GM21723 (cell line): ENCODE measurements at regions not wholly inside any gene's neighbourhood (a gene's known extent, or its start where the extent isn't known, plus 50 kb on each side); places are given as distances from the start of the nearest gene placed in this dataset.

Experiments used
- ATAC-seq: cut with Tn5 transposase; IDR thresholded peaks from one replicate; pipeline ENCODE4 v1.9.1; 2021; ENCODE audit warnings: mild to moderate bottlenecking, moderate library complexity; ENCODE audit not compliant: unreplicated experiment

DNA sequence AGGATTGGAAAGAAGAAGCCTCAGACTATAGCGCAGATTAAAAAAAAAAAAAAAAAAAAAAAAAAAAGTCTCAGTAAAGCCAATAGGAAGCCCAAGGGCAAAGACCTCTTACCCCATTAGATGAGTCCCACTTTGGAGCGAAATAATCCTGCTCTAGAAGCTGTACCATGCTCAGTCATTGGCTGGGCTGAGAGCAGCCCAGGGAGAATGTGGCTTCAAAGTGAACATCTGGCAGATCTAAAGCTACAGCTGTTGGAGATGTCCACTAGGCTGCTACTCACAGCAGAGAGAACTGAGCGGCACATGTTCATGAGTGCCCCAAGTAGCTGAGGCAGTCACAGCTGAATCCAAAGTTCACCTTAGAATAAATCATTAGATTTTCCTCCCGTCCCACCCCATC is 560.9 kb downstream of the MED13L start:
- no peak for ATAC-seq

DNA sequence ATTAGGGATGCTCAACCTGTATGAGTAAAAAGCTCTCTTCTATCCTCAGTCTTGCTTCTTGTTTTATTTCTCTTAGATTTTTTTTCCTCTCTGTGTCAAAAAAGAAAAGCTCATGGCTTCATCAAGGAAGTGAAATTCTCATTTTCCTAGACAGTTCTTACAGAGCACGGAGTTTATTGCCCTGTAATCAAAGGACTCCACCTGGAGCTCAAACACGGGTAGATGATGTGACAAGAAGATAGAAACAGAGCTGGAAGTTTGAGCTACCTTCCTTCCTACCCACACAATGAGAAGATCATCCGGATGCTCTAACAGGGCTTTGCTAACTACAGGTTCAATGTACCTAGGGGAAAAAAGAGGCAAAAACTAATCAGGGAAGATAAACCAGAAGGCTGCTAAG is 564.8 kb downstream of the MED13L start:
- ATAC-seq = no peak

DNA sequence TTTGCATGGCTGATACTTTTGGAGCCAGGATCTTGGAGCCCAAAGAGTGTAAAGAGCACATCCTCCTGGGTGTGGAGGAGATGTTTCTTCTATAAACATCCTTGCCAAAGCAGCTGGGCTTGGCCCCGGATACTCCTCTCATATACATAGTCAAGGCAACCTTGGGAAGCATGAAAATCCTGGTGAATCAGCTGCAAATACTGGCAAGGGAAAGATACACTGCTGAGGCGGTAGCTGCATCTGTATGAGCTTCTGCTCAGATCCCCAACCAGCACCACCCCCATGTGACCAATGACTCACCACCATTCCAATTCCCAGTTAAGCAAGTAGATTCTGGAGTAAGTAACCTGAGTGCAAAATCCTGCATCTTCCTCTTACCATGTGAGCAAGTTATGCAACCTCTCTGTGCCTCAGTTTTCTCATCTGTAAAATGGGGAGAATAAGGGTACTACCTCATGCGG is 567.4 kb downstream of the MED13L start:
- no peak for ATAC-seq

DNA sequence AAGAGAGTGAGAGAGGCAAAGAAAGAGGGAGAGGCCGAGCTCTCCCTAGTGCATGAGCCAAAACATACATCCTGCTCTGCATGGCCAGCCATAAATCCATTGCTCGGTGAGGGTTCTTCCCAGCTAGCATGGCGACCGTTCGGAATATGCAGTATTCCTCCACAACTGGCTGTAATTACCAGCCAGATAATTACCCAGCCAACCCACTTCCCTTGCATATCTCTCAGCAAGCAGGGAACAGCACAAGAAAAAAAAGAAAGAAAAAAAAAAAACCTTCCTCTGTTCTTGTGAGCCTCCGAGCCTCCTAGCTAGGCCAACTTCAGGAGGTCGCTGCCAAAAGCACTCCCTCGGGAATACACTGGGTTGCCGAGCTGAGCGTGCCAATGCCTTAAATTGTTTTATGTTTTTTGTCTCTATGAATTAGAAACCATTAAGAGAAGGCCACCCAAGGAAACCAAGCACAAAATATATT is 567.9 kb downstream of the MED13L start:
- ATAC-seq = no peak

DNA sequence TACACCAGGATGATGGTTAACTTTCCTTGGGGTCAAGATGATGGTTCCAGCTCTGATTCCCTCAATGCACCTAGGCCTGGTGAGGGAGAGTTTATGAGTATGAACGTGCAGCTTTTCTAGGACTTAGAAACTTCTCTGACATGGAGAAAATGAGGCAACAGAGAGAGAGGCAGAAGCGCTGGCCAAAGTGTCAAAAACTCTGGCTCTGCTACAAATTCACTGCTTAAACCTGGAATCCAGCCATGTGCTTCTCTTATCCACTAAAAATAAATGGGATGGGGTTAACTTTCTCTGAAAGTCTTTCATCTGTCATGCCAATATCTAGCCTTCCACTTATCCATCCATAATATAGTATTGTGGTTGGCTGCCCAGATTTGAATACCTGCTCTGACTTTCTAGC is 568.7 kb downstream of the MED13L start:
- no peak for ATAC-seq

DNA sequence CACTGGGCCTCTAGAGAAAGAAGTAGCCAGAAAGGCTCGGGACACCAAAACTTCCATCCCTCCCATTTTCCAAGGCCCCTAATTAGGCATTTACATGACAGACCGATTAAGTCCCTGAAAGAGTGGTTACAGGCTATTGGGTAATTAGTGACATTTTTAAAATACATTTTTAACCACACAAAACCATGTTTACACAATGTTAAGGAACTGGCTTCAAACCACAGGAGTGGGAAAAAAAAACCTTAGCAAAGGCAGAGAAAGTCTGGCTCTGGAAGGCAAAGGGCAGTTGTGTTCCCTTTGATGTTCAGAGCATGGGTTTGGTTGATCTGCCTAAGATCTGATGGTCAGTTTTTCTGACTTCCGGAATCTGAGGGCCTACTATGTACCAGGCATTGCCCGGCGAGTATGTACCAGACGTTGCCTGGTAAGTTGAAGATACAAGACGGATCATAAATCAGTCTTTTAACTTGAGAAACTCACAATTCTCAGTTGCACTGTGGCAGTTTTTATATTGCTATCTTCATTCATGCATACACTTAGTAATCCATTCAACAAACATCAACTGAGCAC is 576.5 kb downstream of the MED13L start:
- no peak for ATAC-seq

DNA sequence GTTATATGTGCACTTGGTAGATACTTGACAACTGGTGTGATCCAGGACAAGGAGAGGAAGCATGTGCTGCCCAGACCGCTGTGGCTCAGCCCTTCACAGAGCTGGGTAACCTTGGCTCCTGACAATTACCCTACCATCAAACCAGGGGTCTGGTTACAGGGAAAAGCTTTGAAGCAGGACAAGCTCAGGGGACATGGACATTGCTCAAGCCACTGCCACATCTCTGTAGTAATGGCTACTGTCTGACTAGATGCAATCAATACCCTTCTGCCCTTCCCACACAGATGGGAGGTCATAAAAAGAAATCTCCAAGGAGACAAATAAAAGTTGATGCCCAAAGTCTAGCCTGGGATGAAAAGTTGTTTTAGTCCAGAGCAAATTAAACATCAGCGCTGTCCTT is 577.4 kb downstream of the MED13L start:
- ATAC-seq = no peak

DNA sequence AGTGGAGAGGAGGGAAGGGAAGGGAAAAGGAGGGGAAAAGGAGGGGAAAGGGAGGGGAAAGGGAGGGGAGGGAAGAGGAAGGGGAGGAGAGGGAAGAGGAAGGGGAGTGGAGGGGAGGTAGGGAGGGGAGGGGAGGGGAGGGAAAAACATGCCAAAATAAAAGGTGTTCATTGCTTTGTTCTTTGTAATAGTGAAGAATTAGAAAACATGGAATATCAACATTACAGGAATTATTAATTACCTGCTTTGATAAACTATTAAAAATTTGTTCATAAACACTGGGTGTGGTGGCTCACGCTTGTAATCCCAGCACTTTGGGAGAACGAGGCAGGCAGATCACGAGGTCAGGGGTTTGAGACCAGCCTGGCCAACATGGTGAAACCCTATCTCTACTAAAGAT is 579.2 kb downstream of the MED13L start:
- ATAC-seq = no peak

DNA sequence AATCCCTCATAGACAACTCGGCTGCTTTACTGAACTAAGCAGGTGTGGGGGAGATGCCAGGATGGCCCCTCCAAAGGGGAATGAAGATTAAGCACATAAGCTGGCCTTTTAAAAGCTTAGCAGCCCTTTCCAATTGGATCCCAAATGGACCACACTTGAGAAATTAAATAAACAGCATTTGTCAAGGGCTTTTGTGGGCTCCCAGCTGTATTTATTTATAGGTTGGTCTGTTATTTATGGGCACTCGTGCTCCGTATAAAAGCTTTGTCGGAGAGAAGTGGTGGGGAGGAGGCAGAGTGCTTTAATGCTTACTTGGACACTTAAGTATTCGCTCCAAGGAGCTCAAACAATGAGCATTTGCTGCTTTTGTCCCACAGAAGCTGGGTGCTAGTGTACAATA is 580.2 kb downstream of the MED13L start:
- no peak for ATAC-seq

DNA sequence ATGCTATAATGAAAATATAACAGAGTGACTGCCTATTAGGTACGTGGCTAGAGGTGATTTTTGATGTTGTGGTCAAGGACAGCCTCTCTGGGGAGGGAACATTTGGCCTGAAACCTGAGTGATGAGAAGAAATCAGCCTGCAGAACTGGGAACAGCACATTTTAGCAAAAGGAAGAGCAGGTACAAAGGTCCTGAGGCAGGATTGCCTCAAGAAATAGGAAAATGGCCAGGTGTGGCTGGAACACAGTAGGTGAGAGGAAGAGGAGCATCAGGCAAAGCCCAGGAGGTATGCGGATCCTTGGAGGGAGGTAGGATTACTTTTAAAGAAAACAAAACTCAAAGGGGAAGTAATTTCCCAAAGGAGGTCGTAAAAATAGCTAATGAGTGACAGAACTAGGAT is 582.9 kb downstream of the MED13L start:
- no peak for ATAC-seq

DNA sequence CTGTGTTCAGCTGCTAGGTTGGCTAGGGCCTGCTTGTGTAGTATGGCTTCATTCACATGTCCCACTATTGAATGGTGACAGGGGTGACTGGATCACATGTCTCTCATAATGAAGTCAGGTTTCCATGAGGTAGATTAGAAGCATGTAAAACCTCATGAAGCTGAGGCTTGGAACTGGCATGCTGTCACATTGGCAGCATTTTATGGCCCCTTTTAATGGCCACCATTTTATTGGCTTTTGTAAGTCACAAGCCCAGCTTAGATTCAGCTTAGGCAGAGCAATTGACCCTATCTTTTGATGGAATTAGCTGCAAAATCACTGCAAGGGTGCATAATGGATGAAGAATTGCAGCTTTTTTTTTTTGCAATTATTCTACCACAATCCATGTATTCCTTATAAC is 583.5 kb downstream of the MED13L start:
- no peak for ATAC-seq

DNA sequence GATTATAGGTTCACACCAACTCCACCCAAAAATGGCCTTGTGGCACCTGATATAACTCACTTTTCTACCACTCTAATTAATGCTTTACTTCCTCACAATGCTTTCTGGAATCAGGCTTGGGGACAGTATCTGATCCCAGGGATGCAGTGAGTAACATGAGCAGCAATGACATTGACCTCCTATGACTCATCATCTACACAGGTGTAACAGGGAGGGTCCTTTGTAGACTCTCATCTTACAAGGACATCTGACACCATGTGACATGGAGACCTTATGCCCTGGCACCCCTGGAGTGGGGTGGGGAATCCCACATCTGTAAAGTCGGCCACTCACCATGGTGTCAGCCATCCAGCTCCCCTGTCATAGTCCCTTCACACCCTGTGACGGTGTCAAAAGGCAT is 586.4 kb downstream of the MED13L start:
- ATAC-seq = no peak

DNA sequence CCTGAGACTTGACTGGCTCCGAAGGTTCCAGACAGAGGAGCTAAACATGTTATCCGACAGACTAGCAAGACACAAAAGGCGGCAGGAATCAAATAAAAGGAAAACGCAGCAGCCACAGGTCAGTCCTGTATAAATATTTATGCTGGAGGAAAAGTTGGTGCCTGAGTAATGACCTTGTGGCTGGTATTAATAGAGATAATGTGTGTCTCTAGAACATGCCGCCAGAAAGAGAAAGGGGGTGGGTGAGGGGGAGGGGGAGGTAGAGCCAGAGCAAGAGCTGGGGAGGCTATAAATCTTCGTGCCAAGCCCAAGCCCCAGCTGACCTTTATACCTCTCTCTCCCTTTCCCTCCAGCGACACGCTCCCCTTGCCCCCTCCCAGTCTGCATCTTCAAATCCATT is 590.4 kb downstream of the MED13L start:
- no peak for ATAC-seq

DNA sequence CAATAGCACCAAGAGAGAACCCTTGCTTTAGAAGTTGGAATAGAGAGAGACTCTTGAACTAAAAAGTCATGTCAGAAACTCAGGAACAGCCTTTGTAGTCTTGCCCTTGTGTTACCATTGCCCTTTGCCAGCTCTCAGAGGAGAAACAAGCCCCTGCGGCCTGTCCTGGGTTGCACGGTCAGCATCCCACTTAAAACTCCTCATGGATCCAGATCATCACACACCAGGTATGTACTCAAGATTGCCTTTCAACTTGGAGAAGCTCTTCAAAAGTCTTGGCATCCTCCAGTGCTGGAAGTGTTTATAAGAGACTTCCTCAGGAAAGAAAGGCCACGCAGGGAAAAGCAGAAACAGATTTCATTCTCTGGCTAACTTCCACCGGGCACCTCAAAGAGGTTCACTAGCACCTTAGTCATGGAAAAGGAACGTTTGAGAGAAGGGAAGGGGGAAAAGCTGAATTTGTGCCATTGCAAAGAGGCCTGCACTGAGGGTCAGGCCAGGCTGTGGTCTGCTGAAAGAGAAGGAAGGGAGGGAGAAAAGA is 594.2 kb downstream of the MED13L start:
- no peak for ATAC-seq

DNA sequence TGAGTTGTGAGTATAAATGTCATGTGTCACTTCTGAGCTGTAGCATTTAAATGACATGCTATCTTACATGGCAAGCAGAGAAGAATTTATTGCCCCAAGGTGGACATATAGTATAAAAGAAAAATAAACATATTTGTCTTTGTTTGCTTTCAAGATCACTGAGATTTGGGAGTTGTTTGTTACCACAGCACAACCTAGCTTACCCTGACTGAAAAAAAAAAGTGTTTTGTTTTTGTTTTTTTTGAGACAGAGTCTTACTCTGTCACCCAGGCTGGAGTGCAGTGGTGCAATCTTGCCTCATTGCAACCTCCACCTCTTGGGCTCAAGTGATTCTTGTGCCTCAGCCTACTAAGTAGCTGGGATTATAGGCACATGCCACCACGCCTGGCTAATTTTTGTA is 596.5 kb downstream of the MED13L start:
- no peak for ATAC-seq

DNA sequence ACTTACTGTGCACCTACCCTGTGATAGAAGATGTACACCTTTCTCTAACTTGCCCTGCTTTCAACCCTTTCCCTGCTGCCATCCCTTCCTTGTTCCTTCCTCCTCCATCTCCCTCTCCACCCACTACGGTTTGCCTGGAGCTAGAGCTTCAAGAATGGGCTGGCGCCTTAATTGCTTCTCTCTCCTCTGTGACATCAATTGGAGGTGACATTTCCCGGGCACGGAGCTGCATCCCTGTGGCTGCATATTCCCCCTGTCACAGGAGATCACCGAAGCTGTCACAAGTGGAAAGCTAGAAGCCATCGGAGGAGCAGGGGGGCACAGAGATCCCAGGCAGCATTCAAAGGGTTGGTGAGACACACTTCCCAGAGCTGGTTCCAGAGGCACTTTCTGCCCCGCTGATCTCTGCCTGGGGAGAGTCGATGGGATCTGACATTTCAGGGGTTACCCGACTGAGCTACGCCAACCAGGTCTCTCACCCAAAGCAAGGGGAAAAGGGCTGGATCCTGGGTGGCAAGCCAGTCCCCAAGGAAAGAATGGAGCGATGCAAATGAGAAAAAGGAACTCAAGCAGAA is 604.9 kb downstream of the MED13L start:
- no peak for ATAC-seq

DNA sequence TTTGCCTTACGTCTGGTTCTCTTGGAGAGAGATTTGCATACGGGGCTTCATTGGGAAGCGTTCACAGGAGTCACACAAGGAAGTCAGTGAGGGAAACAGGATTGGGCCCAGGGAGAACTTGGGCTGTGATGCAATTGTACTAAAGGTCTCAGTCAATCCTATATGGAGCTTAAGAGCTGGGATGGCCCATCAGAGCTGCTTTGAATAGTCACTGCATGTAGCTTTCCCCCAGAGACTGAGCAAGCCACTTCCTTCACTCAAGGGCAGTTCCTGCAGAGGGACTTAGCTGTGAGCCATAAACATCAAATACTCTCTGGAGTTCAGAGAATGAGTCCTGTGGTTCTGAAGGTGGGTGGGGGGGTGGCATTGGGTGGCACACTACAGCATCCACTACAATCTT is 605.4 kb downstream of the MED13L start:
- no peak for ATAC-seq

DNA sequence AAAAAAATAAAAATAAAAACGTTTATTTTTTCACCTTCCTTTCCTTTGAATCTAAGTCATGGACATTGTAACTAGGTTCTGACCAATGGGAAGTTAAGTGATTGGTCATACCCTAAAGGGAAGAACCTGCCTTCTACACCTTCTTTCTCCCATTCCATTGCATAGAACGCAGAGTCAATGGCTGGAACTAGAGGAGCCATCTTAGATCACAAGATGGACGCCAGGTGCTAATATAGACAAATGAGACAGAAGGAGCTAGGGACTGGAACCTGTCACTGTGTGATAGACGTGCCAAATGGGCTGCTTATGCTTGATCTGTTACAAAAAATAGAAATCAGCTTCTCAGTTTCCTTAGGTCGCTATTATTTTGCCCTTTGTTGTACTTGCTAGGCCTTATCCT is 606.6 kb downstream of the MED13L start:
- ATAC-seq = no peak

DNA sequence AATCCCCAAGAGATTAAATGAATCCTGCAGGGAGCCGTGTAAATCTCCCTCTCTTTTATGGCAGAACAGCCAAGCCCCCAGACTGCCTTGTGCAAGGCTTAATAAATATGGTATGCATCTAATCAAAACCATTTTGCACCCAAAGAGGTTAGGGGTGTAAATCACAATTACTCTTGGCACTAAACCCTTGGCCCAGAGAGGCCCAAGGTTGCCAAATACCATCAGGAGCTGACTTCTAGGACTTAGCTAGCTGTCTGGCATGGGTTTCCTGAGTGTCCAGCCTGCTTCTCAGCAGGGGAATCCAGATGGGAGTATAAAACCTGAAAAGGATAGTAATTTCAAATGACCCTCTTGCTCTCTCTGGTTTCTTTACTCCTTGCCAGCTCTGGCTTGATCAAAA is 610.4 kb downstream of the MED13L start:
- ATAC-seq = no peak

DNA sequence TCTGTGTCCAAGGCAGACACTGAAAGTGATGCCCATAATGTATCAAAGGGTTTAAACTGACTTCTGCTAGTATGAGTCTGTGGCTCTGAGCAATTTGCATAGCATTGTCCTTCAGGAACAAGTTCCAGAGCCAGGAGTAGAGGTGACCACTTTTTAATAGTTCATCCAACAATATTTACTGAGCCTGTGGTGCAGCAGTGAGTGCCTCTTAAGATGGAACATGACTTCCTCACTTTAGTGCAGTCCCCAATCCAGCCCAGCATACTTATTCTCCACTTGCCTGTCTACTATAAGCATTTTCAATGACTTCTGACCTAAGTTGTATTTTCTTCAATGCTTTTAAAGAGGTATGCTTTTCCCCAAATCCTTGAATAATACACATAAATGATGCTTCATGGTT is 611.3 kb downstream of the MED13L start:
- ATAC-seq = no peak

DNA sequence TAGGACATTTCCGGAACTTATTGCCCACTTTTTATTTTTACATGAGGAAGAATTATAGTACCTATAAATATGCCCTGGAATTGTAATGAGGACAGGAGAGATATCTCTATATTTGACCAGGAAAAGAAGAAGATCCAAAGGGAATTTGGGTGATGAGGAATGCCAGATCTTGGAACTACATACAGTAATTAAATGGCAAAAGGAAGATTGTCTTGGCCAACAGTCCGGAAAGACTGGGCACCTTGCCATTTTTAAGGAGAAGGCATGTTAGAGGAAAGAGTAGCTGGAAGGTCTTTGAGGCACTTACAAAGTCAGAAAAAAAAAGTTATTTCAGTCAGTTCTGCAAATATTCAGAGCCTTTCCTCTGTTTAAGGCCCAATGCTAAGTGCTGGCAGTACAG is 616.4 kb downstream of the MED13L start:
- no peak for ATAC-seq

DNA sequence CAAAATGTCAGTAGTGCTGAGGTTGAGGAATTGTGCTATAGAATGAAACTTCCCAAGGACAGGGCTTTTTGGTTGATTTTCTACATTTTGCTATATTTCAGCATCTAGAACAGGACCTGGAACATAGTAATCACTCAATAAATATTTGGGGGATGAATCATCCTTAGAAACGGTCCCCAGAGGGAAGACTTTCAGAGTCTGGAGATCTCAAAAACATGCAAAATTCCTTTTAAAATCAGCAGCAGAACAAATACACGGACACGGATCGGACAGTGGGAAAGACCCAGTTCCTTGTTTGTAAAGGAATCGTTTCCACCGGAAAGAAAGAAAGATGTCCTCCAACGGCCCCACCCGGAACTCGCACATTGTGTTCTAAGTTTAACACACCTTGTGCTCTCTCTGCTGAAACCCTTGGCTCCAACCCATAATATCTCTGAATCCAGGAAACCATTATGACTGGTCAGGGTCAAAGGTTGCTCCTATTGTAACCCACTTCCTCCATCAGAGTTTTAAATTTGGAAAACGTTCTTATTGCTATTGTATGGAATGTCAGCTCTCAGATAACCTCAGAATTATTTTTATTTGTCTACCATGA is 617.2 kb downstream of the MED13L start:
- ATAC-seq = no peak
